Transverse colon (tissue), 4 donors: ENCODE measurements at regions not wholly inside any gene's neighbourhood (a gene's known extent, or its start where the extent isn't known, plus 50 kb on each side); places are given as distances from the start of the nearest gene placed in this dataset.
"Not testable (repeated sequence)": the region's sequence is repeated elsewhere in the genome, so short reads cannot be mapped to it uniquely, and the experiment has no call there.

Experiments used
- EP300 ChIP-seq: sonication (generic); formaldehyde crosslinking; IDR thresholded peaks from one replicate; pipeline ENCODE4 v1.6.1; 2017; ENCODE audit warnings: antibody characterized with exemption, low read depth
- POLR2A ChIP-seq: fragments of 450-650 bp; IDR thresholded peaks from one replicate; pipeline ENCODE4 v1.6.1; 2016; ENCODE audit warnings: antibody characterized with exemption, mild to moderate bottlenecking, moderate library complexity
- POLR2AphosphoS5 ChIP-seq, 3 donors: sonication (generic); formaldehyde crosslinking; IDR thresholded peaks; one replicate each; pipeline ENCODE4 v1.6.1; 2016; ENCODE audit warnings: antibody characterized with exemption in 3 of 3
- TF ChIP-seq, protein P1 (sequence below), 5 experiments: fragments of 200-600 bp in 3 of 5; fragments of 450-650 bp in 2 of 5; sonication (generic) in 3 of 5; IDR thresholded peaks; 1 replicate in 2 of 5; 2 replicates in 3 of 5; pipeline ENCODE4 v1.5.1; 2016 to 2017; ENCODE audit warnings: antibody characterized with exemption in 5 of 5, inconsistent platforms in 3 of 5, mild to moderate bottlenecking in 2 of 5, moderate library complexity in 1 of 5

DNA sequence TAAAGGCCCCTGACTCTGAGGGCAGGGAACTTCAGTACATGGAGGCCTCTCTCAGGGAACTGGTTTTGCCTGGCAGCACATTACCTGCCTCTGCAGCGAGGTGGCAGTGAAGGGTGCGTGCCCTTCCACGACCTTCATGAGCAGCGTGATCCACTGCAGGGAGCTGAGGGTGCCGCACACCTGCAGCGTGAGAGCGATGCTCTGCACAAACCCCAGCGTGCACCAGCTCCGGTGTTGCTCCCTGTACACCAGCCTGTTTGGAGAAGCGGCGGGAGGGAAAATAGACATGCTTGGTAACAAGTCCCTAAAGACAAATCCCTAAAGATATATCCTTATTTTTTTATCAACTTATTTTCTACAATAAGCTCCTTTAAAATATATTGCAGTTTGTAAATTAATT is 101.2 kb downstream of the GOLGA6L6 start:
- TF ChIP-seq, protein P1, sequence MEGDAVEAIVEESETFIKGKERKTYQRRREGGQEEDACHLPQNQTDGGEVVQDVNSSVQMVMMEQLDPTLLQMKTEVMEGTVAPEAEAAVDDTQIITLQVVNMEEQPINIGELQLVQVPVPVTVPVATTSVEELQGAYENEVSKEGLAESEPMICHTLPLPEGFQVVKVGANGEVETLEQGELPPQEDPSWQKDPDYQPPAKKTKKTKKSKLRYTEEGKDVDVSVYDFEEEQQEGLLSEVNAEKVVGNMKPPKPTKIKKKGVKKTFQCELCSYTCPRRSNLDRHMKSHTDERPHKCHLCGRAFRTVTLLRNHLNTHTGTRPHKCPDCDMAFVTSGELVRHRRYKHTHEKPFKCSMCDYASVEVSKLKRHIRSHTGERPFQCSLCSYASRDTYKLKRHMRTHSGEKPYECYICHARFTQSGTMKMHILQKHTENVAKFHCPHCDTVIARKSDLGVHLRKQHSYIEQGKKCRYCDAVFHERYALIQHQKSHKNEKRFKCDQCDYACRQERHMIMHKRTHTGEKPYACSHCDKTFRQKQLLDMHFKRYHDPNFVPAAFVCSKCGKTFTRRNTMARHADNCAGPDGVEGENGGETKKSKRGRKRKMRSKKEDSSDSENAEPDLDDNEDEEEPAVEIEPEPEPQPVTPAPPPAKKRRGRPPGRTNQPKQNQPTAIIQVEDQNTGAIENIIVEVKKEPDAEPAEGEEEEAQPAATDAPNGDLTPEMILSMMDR (IDR thresholded peaks at IDR 0.05): not testable (repeated sequence)
- not testable (repeated sequence) for TF ChIP-seq POLR2A; EP300; POLR2AphosphoS5 (IDR thresholded peaks at IDR 0.05)
